ENCODE measurements at regions not wholly inside any gene's neighbourhood (a gene's known extent, or its start where the extent isn't known, plus 50 kb on each side); places are given as distances from the start of the nearest gene placed in this dataset.

DNA sequence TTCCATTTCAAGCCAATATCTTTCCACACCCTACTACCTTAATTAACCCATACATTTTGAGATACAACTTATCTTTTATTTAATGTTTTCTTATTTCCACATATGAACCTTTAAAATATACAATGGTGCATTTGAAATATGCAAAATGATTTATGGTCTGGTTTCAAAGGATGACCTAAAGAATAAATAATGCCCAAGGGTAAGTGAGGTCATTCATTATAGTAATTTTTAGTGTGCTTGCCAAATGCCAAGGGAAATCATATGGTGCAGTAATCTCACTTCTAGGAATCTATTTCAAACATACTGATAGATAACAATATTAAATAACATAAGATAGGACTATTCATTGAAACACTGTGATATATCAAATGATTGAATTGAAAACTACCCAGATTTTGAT is 1055.4 kb downstream of the AGBL1 start:
- no peak overlapping the region for H3K9ac ChIP-seq (ENCODE audit: insufficient read length)
- no peaks in the 10 kb centered on the region for H3K36me3 ChIP-seq (ENCODE audit: insufficient read depth, low read length)
- no peak overlapping the region for H3K27ac ChIP-seq
- no peak for TF ChIP-seq POLR2AphosphoS5 (IDR thresholded peaks at IDR 0.05; ENCODE audit: borderline replicate concordance, low read depth, low read length)
- no peak for TF ChIP-seq FOXP2 (optimal IDR thresholded peaks at IDR 0.05; ENCODE audit: control extremely low read depth, extremely low read length, insufficient read depth)
- no peak for TF ChIP-seq EZH2 (IDR thresholded peaks at IDR 0.05)
- H3K4me3 ChIP-seq, result no peak overlapping the region
- no peaks in the 10 kb centered on the region for H3K9me3 ChIP-seq (ENCODE audit: low read depth, low read length)
- DNase-seq (ENCODE audit: low read depth, low spot score), result no peak

DNA sequence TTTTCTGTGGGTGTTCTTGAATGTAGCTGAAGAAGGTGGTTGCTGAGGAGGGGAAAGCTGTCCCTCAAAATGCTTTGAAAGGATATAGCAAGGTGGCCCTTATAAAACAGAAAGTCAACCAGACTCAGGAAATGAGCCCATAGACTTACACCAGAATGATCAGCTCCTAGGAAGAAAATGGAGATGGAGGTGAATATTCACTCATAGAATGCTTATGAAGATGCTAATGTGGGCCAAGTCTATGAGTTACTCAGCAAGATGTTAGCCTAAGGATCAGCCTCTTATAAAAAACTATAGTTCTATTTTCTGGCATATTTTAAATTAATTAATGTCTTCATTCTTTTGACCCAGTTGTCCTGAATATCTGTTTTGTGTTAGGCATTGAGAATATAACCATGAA is 1054.0 kb downstream of the AGBL1 start:
- Histone ChIP-seq H3K4me3 (no peak overlapping the region), H3K9me3 (ENCODE audit: low read depth, low read length) (no peaks in the 10 kb centered on the region), H3K36me3 (ENCODE audit: insufficient read depth, low read length) (no peaks in the 10 kb centered on the region), H3K27ac (no peak overlapping the region), H3K9ac (ENCODE audit: insufficient read length) (no peak overlapping the region)
- TF ChIP-seq FOXP2 (optimal IDR thresholded peaks at IDR 0.05; ENCODE audit: control extremely low read depth, extremely low read length, insufficient read depth), result no peak
- no peak for TF ChIP-seq EZH2 (IDR thresholded peaks at IDR 0.05)
- no peak for TF ChIP-seq POLR2AphosphoS5 (IDR thresholded peaks at IDR 0.05; ENCODE audit: borderline replicate concordance, low read depth, low read length)
- no peak for DNase-seq (ENCODE audit: low read depth, low spot score)

DNA sequence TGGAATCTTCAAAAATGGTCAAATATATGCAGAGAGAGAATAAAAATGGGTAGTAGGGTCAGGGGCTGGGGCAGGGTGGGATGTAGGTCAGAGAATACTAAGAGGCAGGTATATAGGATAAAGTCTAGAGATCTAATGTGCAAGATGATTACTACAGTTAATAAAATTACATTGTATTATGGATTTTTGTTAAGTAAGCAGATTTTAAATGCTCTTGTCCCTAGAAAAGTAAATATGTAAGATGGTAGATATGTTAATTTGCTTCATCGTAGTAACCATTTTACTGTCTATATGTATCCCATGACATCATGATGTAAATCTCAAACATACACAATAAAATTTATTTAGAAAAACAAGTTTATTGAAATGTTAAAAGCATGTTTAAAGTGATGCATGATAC is 1051.4 kb downstream of the AGBL1 start:
- Histone ChIP-seq H3K9ac (ENCODE audit: insufficient read length) (no peak overlapping the region), H3K36me3 (ENCODE audit: insufficient read depth, low read length) (no peaks in the 10 kb centered on the region), H3K9me3 (ENCODE audit: low read depth, low read length) (no peaks in the 10 kb centered on the region), H3K4me3 (no peak overlapping the region), H3K27ac (no peak overlapping the region)
- DNase-seq (ENCODE audit: low read depth, low spot score), result no peak
- no peak for TF ChIP-seq POLR2AphosphoS5 (IDR thresholded peaks at IDR 0.05; ENCODE audit: borderline replicate concordance, low read depth, low read length)
- TF ChIP-seq FOXP2 (optimal IDR thresholded peaks at IDR 0.05; ENCODE audit: control extremely low read depth, extremely low read length, insufficient read depth), result no peak
- no peak for TF ChIP-seq EZH2 (IDR thresholded peaks at IDR 0.05)

DNA sequence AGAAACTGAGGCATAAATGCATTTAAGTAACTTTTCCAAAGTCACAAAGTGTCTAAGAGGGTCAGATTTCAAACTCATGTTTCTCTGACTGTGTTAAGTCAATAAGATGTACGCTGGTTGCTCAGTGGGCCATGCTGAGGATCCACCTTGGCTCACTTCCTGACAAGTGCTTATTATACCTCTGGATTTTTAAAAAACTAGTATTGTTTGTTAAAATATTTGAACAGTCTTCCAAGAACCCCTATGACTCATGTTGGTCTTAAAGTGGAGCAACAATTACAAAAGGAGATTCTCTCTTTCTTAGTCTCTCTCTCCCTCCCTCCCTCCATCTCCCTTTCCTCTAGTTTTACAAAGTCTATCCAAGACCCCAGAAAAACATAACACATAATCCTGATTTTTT is 1050.2 kb downstream of the AGBL1 start:
- no peak overlapping the region for H3K9ac ChIP-seq (ENCODE audit: insufficient read length)
- H3K4me3 ChIP-seq, result no peak overlapping the region
- no peak for DNase-seq (ENCODE audit: low read depth, low spot score)
- TF ChIP-seq EZH2 (IDR thresholded peaks at IDR 0.05) (no peak), FOXP2 (optimal IDR thresholded peaks at IDR 0.05; ENCODE audit: control extremely low read depth, extremely low read length, insufficient read depth) (no peak), POLR2AphosphoS5 (IDR thresholded peaks at IDR 0.05; ENCODE audit: borderline replicate concordance, low read depth, low read length) (no peak)
- no peaks in the 10 kb centered on the region for H3K36me3 ChIP-seq (ENCODE audit: insufficient read depth, low read length)
- no peaks in the 10 kb centered on the region for H3K9me3 ChIP-seq (ENCODE audit: low read depth, low read length)
- H3K27ac ChIP-seq, result no peak overlapping the region

DNA sequence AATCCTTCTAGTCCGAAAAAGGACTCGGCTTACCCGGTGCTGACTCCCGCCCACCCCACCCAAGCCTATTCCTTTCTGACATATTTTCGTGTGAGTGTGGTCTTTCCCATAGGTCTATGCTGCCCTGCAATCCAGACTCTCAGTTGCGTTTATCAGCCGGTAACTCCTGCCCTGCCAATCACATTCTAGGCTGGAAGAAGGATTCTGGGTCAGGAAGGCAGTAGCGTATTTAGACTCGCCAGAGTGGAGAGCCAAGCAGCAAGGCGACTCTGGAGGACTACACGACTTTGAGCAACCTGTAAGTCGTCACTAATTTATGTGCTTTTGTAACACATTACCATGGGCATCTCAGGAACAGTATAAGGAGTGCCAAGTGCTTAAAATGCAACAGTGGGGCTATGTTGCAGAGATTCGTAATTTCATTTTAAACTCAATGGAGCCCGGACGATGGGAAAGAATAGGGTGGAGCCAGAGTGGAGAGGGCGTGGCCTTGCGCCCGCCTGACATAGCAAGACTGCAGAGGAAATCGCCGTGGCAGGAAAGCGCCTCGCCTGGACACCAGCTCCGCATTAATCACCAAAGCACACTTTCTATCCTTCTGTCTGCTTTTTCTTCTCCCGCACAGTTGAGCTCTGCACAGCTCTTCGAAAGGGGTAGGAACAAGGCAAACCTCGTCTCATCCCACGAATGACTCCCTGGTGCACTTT is 1044.2 kb downstream of the AGBL1 start:
- Histone ChIP-seq H3K36me3 (ENCODE audit: insufficient read depth, low read length) (no peaks in the 10 kb centered on the region), H3K9ac (ENCODE audit: insufficient read length) (no peak overlapping the region), H3K27ac (no peak overlapping the region), H3K4me3 (no peak overlapping the region), H3K9me3 (ENCODE audit: low read depth, low read length) (no peaks in the 10 kb centered on the region)
- no peak for DNase-seq (ENCODE audit: low read depth, low spot score)
- TF ChIP-seq EZH2 (IDR thresholded peaks at IDR 0.05) (no peak), FOXP2 (optimal IDR thresholded peaks at IDR 0.05; ENCODE audit: control extremely low read depth, extremely low read length, insufficient read depth) (no peak), POLR2AphosphoS5 (IDR thresholded peaks at IDR 0.05; ENCODE audit: borderline replicate concordance, low read depth, low read length) (no peak)

DNA sequence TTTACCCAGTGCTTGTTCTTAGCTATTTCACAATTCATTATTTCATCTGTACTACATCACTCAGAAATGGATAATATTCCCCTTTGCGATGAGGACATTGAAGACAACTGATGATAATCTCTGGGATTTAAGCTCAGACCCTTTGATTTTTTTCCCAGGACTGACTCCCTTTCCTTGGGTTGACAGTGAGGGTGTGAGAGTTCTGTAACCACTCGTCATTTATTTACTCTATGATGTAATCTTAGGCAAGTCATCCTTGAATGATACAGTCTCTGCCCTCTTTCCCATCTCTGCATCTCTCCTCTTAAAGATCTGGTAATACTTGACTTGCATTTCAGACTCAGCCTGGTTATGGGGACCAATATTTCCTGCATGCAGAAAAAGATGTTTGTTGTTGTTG is 1041.7 kb downstream of the AGBL1 start:
- TF ChIP-seq POLR2AphosphoS5 (IDR thresholded peaks at IDR 0.05; ENCODE audit: borderline replicate concordance, low read depth, low read length), result no peak
- no peak for TF ChIP-seq FOXP2 (optimal IDR thresholded peaks at IDR 0.05; ENCODE audit: control extremely low read depth, extremely low read length, insufficient read depth)
- TF ChIP-seq EZH2 (IDR thresholded peaks at IDR 0.05), result no peak

DNA sequence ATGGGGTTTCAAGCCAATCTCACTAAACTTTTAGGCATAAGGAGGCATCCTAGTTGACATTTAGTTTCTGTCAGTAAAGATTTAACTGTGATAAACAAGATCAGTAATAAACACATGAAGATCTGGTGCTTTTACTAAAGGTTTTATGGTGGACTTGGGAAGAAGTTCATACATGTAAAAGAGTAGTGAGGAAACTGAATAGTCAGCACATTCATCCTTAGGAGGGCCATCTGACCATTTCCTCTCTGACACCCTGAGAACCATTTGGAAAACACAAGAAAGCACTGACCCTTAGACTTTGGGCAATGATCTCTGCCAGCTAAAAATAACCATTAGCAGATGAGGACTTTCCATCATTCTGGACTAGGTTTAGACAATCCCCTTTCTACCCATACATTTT is 1040.9 kb downstream of the AGBL1 start:
- H3K9ac ChIP-seq (ENCODE audit: insufficient read length), result no peak overlapping the region
- H3K9me3 ChIP-seq (ENCODE audit: low read depth, low read length), result no peaks in the 10 kb centered on the region
- H3K27ac ChIP-seq, result no peak overlapping the region
- TF ChIP-seq POLR2AphosphoS5 (IDR thresholded peaks at IDR 0.05; ENCODE audit: borderline replicate concordance, low read depth, low read length) (no peak), FOXP2 (optimal IDR thresholded peaks at IDR 0.05; ENCODE audit: control extremely low read depth, extremely low read length, insufficient read depth) (no peak), EZH2 (IDR thresholded peaks at IDR 0.05) (no peak)
- no peak overlapping the region for H3K4me3 ChIP-seq
- no peaks in the 10 kb centered on the region for H3K36me3 ChIP-seq (ENCODE audit: insufficient read depth, low read length)
- DNase-seq (ENCODE audit: low read depth, low spot score), result no peak

More for the DNA sequence above, 1041.7 kb downstream of the AGBL1 start:
- Histone ChIP-seq H3K4me3 (no peak overlapping the region), H3K36me3 (ENCODE audit: insufficient read depth, low read length) (no peaks in the 10 kb centered on the region), H3K9ac (ENCODE audit: insufficient read length) (no peak overlapping the region), H3K27ac (no peak overlapping the region), H3K9me3 (ENCODE audit: low read depth, low read length) (no peaks in the 10 kb centered on the region)
- DNase-seq (ENCODE audit: low read depth, low spot score), result no peak

DNA sequence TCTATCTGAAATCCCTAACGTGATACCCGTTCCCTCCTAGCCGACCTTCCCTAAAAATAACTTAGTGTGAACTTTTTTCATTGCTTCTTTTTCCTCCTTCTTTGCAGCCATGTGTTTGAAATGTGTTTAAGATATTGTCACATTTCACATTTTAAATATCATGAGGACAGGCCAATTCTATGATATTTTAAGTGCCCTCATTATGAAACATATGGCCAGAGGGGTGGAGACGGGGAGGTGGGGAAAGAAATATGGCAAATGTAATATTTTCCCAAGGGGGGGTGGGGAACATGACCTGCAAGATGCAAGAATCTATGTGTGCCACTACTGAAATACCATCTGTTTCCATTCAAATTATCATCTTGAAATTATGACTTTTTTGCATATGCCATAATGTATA is 1039.2 kb downstream of the AGBL1 start:
- no peak overlapping the region for H3K27ac ChIP-seq
- no peak overlapping the region for H3K4me3 ChIP-seq
- TF ChIP-seq EZH2 (IDR thresholded peaks at IDR 0.05) (no peak), POLR2AphosphoS5 (IDR thresholded peaks at IDR 0.05; ENCODE audit: borderline replicate concordance, low read depth, low read length) (no peak), FOXP2 (optimal IDR thresholded peaks at IDR 0.05; ENCODE audit: control extremely low read depth, extremely low read length, insufficient read depth) (no peak)
- H3K9ac ChIP-seq (ENCODE audit: insufficient read length), result no peak overlapping the region
- no peaks in the 10 kb centered on the region for H3K36me3 ChIP-seq (ENCODE audit: insufficient read depth, low read length)
- DNase-seq (ENCODE audit: low read depth, low spot score), result no peak
- no peaks in the 10 kb centered on the region for H3K9me3 ChIP-seq (ENCODE audit: low read depth, low read length)

DNA sequence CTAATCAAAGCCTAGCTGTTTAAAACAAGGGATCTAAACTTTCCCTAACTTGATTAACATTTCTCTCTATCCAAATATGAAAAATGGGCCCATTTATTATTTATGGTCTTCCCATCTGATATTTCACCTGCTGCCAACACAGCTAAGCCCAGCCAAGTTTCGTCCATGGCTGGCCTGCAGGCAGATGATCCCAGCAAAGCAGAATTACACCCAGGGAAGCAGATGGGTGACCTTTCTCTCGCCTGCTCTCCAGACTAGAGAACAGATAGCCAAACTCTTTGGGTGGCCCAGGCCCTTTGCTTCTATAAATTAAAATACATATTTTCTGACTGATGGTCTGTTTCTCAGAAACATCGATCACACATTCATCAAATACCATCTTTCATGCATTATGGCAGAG is 1038.8 kb downstream of the AGBL1 start:
- TF ChIP-seq POLR2AphosphoS5 (IDR thresholded peaks at IDR 0.05; ENCODE audit: borderline replicate concordance, low read depth, low read length) (no peak), FOXP2 (optimal IDR thresholded peaks at IDR 0.05; ENCODE audit: control extremely low read depth, extremely low read length, insufficient read depth) (no peak), EZH2 (IDR thresholded peaks at IDR 0.05) (no peak)
- Histone ChIP-seq H3K36me3 (ENCODE audit: insufficient read depth, low read length) (no peaks in the 10 kb centered on the region), H3K9ac (ENCODE audit: insufficient read length) (no peak overlapping the region), H3K9me3 (ENCODE audit: low read depth, low read length) (no peaks in the 10 kb centered on the region), H3K27ac (no peak overlapping the region), H3K4me3 (no peak overlapping the region)
- no peak for DNase-seq (ENCODE audit: low read depth, low spot score)
